K562 (cell line): ENCODE measurements at regions not wholly inside any gene's neighbourhood (a gene's known extent, or its start where the extent isn't known, plus 50 kb on each side); places are given as distances from the start of the nearest gene placed in this dataset.

ENCODE experiments used
- ATAC-seq: fragments of 200-7000 bp; cut with Tn5 transposase; 3 replicates; pipeline ENCODE4 v1.9.1; 2020; ENCODE audit warnings: moderate library complexity
- BruUV-seq: library from RNA; stranded (reverse); fragments of 400-500 nt; replicated peaks from 2 replicates; lab custom pipeline; 2021; lab: Mats Ljungman, UMichigan
- CTCF ChIA-PET: fragments of 300-600 bp; formaldehyde crosslinking; extraction: SDS; loops from one replicate; lab custom pipeline; 2021; ENCODE audit warnings: low intra/inter-chr PET ratio; lab: Yijun Ruan, JAX
- POLR2A ChIA-PET: fragments of 300-600, 350-650 bp; sonication (Branson Sonifier 250); formaldehyde crosslinking; extraction: SDS; loops from one replicate; lab custom pipeline; 2021; ENCODE audit warnings: antibody characterized with exemption, inconsistent platforms; lab: Yijun Ruan, JAX
- DNase-seq, 4 experiments: peaks; one replicate each; pipeline versions ENCODE4 v3.0.0 to v3.0.0-alpha.2; 2011 to 2018; ENCODE audit warnings: low spot score in 3 of 4, mixed read lengths in 3 of 4; ENCODE audit errors: extremely low read depth in 1 of 4
- FAIRE-seq: peaks from 2 replicates; lab custom pipeline; 2011; peaks lifted over from hg19 to GRCh38; lab: Jason Lieb, UNC
- H2AFZ ChIP-seq: 2 replicates; pipeline ENCODE4 v1.6.0; 2011; ENCODE audit warnings: low read depth, low read length, control low read depth, inconsistent platforms
- H3K27ac ChIP-seq: fragments of 200-600 bp; 3 replicates; pipeline ENCODE4 v1.8.0; 2011; ENCODE audit warnings: low read depth, mild to moderate bottlenecking, control low read depth, inconsistent platforms, low read length, moderate library complexity, mixed read lengths; ENCODE audit errors: extremely low read depth
- H3K27me3 ChIP-seq, 2 experiments: fragments of 300-600 bp in 1 of 2; 2 replicates in 1 of 2; 3 replicates in 1 of 2; pipeline versions ENCODE4 v1.6.0 to v1.8.0; 2011; ENCODE audit warnings: inconsistent platforms in 2 of 2, low read length in 2 of 2, mild to moderate bottlenecking in 1 of 2, mixed read lengths in 1 of 2, moderate library complexity in 1 of 2; ENCODE audit not compliant: control insufficient read depth in 2 of 2, insufficient read depth in 2 of 2
- H3K36me3 ChIP-seq: fragments of 300-600 bp; 3 replicates; pipeline ENCODE4 v1.8.0; 2011; ENCODE audit warnings: mild to moderate bottlenecking, low read length, inconsistent platforms; ENCODE audit not compliant: control insufficient read depth, insufficient read depth
- H3K4me1 ChIP-seq, 2 experiments: fragments of 200-600 bp in 1 of 2; replicated peaks in 1 of 2; 2 replicates in 1 of 2; 3 replicates in 1 of 2; pipeline versions ENCODE4 v1.5.1 to v1.8.0; 2011; ENCODE audit warnings: inconsistent platforms in 2 of 2, low read length in 2 of 2, mild to moderate bottlenecking in 1 of 2, mixed read lengths in 1 of 2, moderate library complexity in 1 of 2; ENCODE audit not compliant: control insufficient read depth in 2 of 2, insufficient read depth in 2 of 2
- H3K4me2 ChIP-seq: 2 replicates; pipeline ENCODE4 v1.6.1; 2011; ENCODE audit warnings: low read length, control low read depth, inconsistent platforms, mixed read lengths; ENCODE audit not compliant: insufficient read depth
- H3K4me3 ChIP-seq: fragments of 200-600 bp; sonication (generic), shearing (Covaris generic); 2 replicates; pipeline ENCODE4 v1.5.1; 2016; ENCODE audit warnings: control low read depth, inconsistent platforms
- H3K79me2 ChIP-seq: fragments of 200-600 bp; 3 replicates; pipeline ENCODE4 v1.8.0; 2011; ENCODE audit warnings: low read length, inconsistent platforms; ENCODE audit not compliant: control insufficient read depth, insufficient read depth
- H3K9ac ChIP-seq, 2 experiments: 2 replicates each; pipeline versions ENCODE4 v1.6.0 to v1.6.1; 2011; ENCODE audit warnings: low read depth in 2 of 2, low read length in 2 of 2, control low read depth in 1 of 2, inconsistent platforms in 1 of 2, mild to moderate bottlenecking in 1 of 2, mixed read lengths in 1 of 2; ENCODE audit not compliant: insufficient read depth in 1 of 2
- H3K9me1 ChIP-seq: one replicate; pipeline ENCODE4 v1.6.0; 2011; ENCODE audit warnings: inconsistent platforms, mild to moderate bottlenecking, low read length, moderate library complexity; ENCODE audit not compliant: control insufficient read depth, insufficient read depth
- H3K9me3 ChIP-seq: replicated peaks from 2 replicates; pipeline ENCODE4 v1.5.1; 2011; ENCODE audit warnings: low read depth, low read length, inconsistent platforms; ENCODE audit not compliant: control insufficient read depth, insufficient read depth
- H4K20me1 ChIP-seq: replicated peaks from 2 replicates; pipeline ENCODE4 v1.6.1; 2011; ENCODE audit warnings: low read length, inconsistent platforms, mixed read lengths; ENCODE audit not compliant: control insufficient read depth, insufficient read depth
- HDAC3 ChIP-seq: fragments of 450-650 bp; IDR thresholded peaks from 2 replicates; pipeline ENCODE4 v1.6.1; 2018; ENCODE audit warnings: borderline replicate concordance, mild to moderate bottlenecking, moderate library complexity; ENCODE audit not compliant: partially characterized antibody
- RBBP5 ChIP-seq: fragments of 200-600 bp; sonication (generic); IDR thresholded peaks from 2 replicates; pipeline ENCODE4 v1.6.1; 2012; ENCODE audit warnings: borderline replicate concordance, mild to moderate bottlenecking, low read length, control low read depth, inconsistent platforms; ENCODE audit not compliant: insufficient read depth, poor library complexity, severe bottlenecking
- SMARCB1 ChIP-seq: IDR thresholded peaks from 2 replicates; pipeline ENCODE4 v1.6.1; 2011; ENCODE audit warnings: improper control_type of control experiment, low read depth; ENCODE audit not compliant: insufficient read length
- SP2 ChIP-seq: IDR thresholded peaks from 2 replicates; pipeline ENCODE4 v1.6.1; 2011; ENCODE audit warnings: mild to moderate bottlenecking, low read depth, low read length, moderate library complexity; ENCODE audit not compliant: poor library complexity, severe bottlenecking; ENCODE audit errors: extremely low read depth
- USF2 ChIP-seq: sonication (generic); formaldehyde crosslinking; IDR thresholded peaks from 2 replicates; pipeline ENCODE4 v1.5.0; 2020; ENCODE audit warnings: missing genetic modification reagents
- ZNF3 ChIP-seq: fragments of 250-450 bp; sonication (Bioruptor Pico); IDR thresholded peaks from 2 replicates; pipeline ENCODE4 v1.5.0; 2021; ENCODE audit warnings: mild to moderate bottlenecking, moderate library complexity
- ZNF408 ChIP-seq: fragments of 250-450 bp; sonication (Bioruptor Pico); IDR thresholded peaks from 2 replicates; pipeline ENCODE4 v1.4.0; 2020; ENCODE audit warnings: low read depth, mild to moderate bottlenecking, moderate library complexity
- in situ Hi-C: fragments of 300-500 bp; cut with MboI; formaldehyde crosslinking; loops from 4 replicates; pipeline ENCODE4 v1.15.0; 2018; ENCODE audit warnings: inconsistent platforms, mixed read lengths
- intact Hi-C: fragments of 100-400 bp; cut with micrococcal nuclease; formaldehyde crosslinking; loops from 2 replicates; pipeline ENCODE4 v1.14.2; 2022

- DNase-seq (no peak), FAIRE-seq (no peak), ATAC-seq (no peak)
- Histone ChIP-seq H3K36me3 (no peaks in the 10 kb centered on the region), H3K4me2 (no peak overlapping the region), H4K20me1 (no peaks in the 10 kb centered on the region), H3K79me2 (no peaks in the 10 kb centered on the region), H3K27ac (no peak overlapping the region), H3K27me3 (no peaks in the 10 kb centered on the region), H3K9me1 (no peaks in the 10 kb centered on the region), H3K9ac (no peak overlapping the region), H3K9me3 (no peaks in the 10 kb centered on the region; the same call in 1 of the 2 replicates), H3K4me1 (no peaks in the 10 kb centered on the region), H3K4me3 (no peak overlapping the region), H2AFZ (no peak overlapping the region)
- TF ChIP-seq ZNF408 (CRISPR knock-in tag) (no peak), SMARCB1 (no peak), HDAC3 (no peak), ZNF3 (CRISPR knock-in tag) (no peak), USF2 (no peak), SP2 (no peak), RBBP5 (no peak)
- no TSS peak for BruUV-seq
- intact Hi-C loops (no loop called here), in situ Hi-C loops (no loop called here)
- CTCF ChIA-PET, result no interaction called here
- POLR2A ChIA-PET, result no interaction called here
These were observed 666.0 kb upstream of the PLXNA2 start for GRCh38 chr1:208910161-208910560.
